GM23248 (cell line): ENCODE measurements at regions not wholly inside any gene's neighbourhood (a gene's known extent, or its start where the extent isn't known, plus 50 kb on each side); places are given as distances from the start of the nearest gene placed in this dataset.

Source experiments
- EZH2 ChIP-seq: fragments of 200-600 bp; sonication (generic); IDR thresholded peaks from 2 replicates; pipeline ENCODE4 v1.6.1; 2018; ENCODE audit warnings: antibody characterized with exemption, mild to moderate bottlenecking; ENCODE audit not compliant: insufficient read depth, poor library complexity, severe bottlenecking
- EZH2phosphoT487 ChIP-seq: fragments of 200-600 bp; sonication (generic); IDR thresholded peaks from 2 replicates; pipeline ENCODE4 v1.6.1; 2018; ENCODE audit warnings: antibody characterized with exemption, moderate library complexity, mild to moderate bottlenecking, low read depth; ENCODE audit not compliant: insufficient read depth

GRCh38 chr2:129329574-129329973, 649.9 kb upstream of the RAB6C start:
- TF ChIP-seq EZH2: no peak
- no peak for TF ChIP-seq EZH2phosphoT487
